ENCODE measurements at regions not wholly inside any gene's neighbourhood (a gene's known extent, or its start where the extent isn't known, plus 50 kb on each side); places are given as distances from the start of the nearest gene placed in this dataset.

DNA sequence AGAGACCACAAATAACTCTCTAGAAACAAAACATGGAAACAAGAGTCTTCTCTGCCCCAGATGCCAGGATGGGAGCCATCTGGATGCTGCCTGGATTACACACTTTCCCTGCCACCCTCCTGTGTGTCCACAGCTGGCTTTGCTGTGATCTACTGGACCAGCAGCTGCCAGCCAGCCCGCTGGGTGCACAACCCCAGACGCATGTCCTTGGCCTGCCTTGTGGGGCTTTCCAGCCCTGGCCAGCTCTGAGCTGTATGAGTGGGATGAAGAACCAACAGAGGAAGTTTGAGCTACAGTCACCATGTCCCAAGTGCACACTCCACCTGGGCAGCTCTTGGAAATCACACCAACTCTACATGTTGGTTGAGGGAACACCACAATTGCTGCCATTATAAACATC lies 57.0 kb upstream of the TNRC6C start (continued):
- no peak for TF ChIP-seq YY1 (IDR thresholded peaks at IDR 0.05; ENCODE audit: low read depth, low read length)
- TF ChIP-seq CBX5 (IDR thresholded peaks at IDR 0.05; ENCODE audit: low read depth, low read length): no peak
- TF ChIP-seq, protein P1, sequence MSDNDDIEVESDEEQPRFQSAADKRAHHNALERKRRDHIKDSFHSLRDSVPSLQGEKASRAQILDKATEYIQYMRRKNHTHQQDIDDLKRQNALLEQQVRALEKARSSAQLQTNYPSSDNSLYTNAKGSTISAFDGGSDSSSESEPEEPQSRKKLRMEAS (IDR thresholded peaks at IDR 0.05): no peak
- TF ChIP-seq SRF (IDR thresholded peaks at IDR 0.05; ENCODE audit: low read depth, low read length): no peak
- TF ChIP-seq CEBPB (IDR thresholded peaks at IDR 0.05; ENCODE audit: low read depth, low read length): no peak
- TF ChIP-seq GTF2F1 (IDR thresholded peaks at IDR 0.05; ENCODE audit: borderline replicate concordance, low read depth, low read length): no peak
- TF ChIP-seq ZNF274 (IDR thresholded peaks at IDR 0.05; ENCODE audit: borderline replicate concordance, extremely low read depth, low read length): no peak
